WTC11 (cell line): ENCODE measurements at regions not wholly inside any gene's neighbourhood (a gene's known extent, or its start where the extent isn't known, plus 50 kb on each side); places are given as distances from the start of the nearest gene placed in this dataset.

ENCODE experiments used
- ATF1 ChIP-seq: sonication (generic); formaldehyde crosslinking; IDR thresholded peaks from 2 replicates; pipeline ENCODE4 v1.8.1; 2023; ENCODE audit warnings: mild to moderate bottlenecking, moderate library complexity, missing genetic modification reagents
- ELF4 ChIP-seq: sonication (generic); formaldehyde crosslinking; IDR thresholded peaks from 2 replicates; pipeline ENCODE4 v1.8.1; 2022; ENCODE audit warnings: low read depth, mild to moderate bottlenecking, moderate library complexity, missing genetic modification reagents
- NFYB ChIP-seq: sonication (generic); formaldehyde crosslinking; conservative IDR thresholded peaks from 2 replicates; pipeline ENCODE4 v1.8.0; 2022; ENCODE audit warnings: low read depth, missing genetic modification reagents
- RELA ChIP-seq: sonication (generic); formaldehyde crosslinking; IDR thresholded peaks from 2 replicates; pipeline ENCODE4 v1.8.1; 2022; ENCODE audit warnings: missing genetic modification reagents, mild to moderate bottlenecking, borderline replicate concordance
- SMAD4 ChIP-seq: sonication (generic); formaldehyde crosslinking; IDR thresholded peaks from 2 replicates; pipeline ENCODE4 v1.8.0; 2022; ENCODE audit warnings: mild to moderate bottlenecking, missing genetic modification reagents
- ZNF317 ChIP-seq: sonication (generic); formaldehyde crosslinking; IDR thresholded peaks from 2 replicates; pipeline ENCODE4 v1.8.1; 2023; ENCODE audit warnings: low read depth, mild to moderate bottlenecking, moderate library complexity, missing genetic modification reagents, borderline replicate concordance
- TF ChIP-seq, protein P1 (sequence below): fragments of 200-600 bp; IDR thresholded peaks from 2 replicates; pipeline ENCODE4 v1.8.0; 2022; ENCODE audit warnings: antibody characterized with exemption
- TF ChIP-seq, protein P2 (sequence below): sonication (generic); formaldehyde crosslinking; IDR thresholded peaks from 2 replicates; pipeline ENCODE4 v1.8.0; 2022; ENCODE audit warnings: mild to moderate bottlenecking, missing genetic modification reagents
- TF ChIP-seq, protein P3 (sequence below): fragments of 250-450 bp; sonication (Bioruptor Pico); IDR thresholded peaks from 2 replicates; pipeline ENCODE4 v2.1.2; 2022; ENCODE audit warnings: mild to moderate bottlenecking, moderate library complexity
- TF ChIP-seq, protein P4 (sequence below): sonication (generic); formaldehyde crosslinking; IDR thresholded peaks from 2 replicates; pipeline ENCODE4 v1.8.1; 2022; ENCODE audit warnings: mild to moderate bottlenecking, missing genetic modification reagents, moderate library complexity, borderline replicate concordance

DNA sequence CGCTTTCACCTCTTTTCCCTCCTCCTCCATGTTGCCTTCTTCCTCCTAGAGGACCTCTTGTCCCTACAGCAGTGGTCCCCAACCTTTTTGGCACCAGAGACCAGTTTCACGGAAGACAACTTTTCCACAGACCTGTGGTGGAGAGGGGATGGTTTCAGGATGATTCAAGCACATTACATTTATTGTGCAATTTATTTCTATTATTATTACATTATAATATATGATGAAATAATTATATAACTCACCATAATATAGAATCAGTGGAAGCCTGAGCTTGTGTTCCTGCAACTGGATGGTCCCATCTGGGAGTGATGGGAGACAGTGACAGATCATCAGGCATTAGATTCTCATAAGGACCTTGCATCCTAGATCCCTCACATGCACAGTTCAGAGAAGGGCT lies 152.2 kb upstream of the NCKAP5 start:
- TF ChIP-seq, protein P1, sequence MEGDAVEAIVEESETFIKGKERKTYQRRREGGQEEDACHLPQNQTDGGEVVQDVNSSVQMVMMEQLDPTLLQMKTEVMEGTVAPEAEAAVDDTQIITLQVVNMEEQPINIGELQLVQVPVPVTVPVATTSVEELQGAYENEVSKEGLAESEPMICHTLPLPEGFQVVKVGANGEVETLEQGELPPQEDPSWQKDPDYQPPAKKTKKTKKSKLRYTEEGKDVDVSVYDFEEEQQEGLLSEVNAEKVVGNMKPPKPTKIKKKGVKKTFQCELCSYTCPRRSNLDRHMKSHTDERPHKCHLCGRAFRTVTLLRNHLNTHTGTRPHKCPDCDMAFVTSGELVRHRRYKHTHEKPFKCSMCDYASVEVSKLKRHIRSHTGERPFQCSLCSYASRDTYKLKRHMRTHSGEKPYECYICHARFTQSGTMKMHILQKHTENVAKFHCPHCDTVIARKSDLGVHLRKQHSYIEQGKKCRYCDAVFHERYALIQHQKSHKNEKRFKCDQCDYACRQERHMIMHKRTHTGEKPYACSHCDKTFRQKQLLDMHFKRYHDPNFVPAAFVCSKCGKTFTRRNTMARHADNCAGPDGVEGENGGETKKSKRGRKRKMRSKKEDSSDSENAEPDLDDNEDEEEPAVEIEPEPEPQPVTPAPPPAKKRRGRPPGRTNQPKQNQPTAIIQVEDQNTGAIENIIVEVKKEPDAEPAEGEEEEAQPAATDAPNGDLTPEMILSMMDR, result no peak
- TF ChIP-seq, protein P2, sequence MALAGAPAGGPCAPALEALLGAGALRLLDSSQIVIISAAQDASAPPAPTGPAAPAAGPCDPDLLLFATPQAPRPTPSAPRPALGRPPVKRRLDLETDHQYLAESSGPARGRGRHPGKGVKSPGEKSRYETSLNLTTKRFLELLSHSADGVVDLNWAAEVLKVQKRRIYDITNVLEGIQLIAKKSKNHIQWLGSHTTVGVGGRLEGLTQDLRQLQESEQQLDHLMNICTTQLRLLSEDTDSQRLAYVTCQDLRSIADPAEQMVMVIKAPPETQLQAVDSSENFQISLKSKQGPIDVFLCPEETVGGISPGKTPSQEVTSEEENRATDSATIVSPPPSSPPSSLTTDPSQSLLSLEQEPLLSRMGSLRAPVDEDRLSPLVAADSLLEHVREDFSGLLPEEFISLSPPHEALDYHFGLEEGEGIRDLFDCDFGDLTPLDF (CRISPR knock-in tag), result no peak
- TF ChIP-seq NFYB (CRISPR knock-in tag) (no peak), SMAD4 (CRISPR knock-in tag) (no peak), ELF4 (CRISPR knock-in tag) (no peak), ATF1 (CRISPR knock-in tag) (no peak), ZNF317 (no peak), RELA (CRISPR knock-in tag) (no peak)
- TF ChIP-seq, protein P3, sequence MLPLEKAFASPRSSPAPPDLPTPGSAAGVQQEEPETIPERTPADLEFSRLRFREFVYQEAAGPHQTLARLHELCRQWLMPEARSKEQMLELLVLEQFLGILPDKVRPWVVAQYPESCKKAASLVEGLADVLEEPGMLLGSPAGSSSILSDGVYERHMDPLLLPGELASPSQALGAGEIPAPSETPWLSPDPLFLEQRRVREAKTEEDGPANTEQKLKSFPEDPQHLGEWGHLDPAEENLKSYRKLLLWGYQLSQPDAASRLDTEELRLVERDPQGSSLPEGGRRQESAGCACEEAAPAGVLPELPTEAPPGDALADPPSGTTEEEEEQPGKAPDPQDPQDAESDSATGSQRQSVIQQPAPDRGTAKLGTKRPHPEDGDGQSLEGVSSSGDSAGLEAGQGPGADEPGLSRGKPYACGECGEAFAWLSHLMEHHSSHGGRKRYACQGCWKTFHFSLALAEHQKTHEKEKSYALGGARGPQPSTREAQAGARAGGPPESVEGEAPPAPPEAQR (CRISPR knock-in tag), result no peak
- TF ChIP-seq, protein P4, sequence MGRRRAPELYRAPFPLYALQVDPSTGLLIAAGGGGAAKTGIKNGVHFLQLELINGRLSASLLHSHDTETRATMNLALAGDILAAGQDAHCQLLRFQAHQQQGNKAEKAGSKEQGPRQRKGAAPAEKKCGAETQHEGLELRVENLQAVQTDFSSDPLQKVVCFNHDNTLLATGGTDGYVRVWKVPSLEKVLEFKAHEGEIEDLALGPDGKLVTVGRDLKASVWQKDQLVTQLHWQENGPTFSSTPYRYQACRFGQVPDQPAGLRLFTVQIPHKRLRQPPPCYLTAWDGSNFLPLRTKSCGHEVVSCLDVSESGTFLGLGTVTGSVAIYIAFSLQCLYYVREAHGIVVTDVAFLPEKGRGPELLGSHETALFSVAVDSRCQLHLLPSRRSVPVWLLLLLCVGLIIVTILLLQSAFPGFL (CRISPR knock-in tag), result no peak
